OCI-LY1 (cell line): ENCODE measurements at regions not wholly inside any gene's neighbourhood (a gene's known extent, or its start where the extent isn't known, plus 50 kb on each side); places are given as distances from the start of the nearest gene placed in this dataset.

Experiments
- H2AFZ ChIP-seq: fragments of 200-600 bp; sonication (generic), shearing (Covaris generic); 2 replicates; pipeline ENCODE4 v1.6.0; 2014; ENCODE audit warnings: antibody characterized with exemption, mild to moderate bottlenecking, low read length
- H3F3A ChIP-seq: fragments of 200-600 bp; sonication (generic), shearing (Covaris generic); 2 replicates; pipeline ENCODE4 v1.6.0; 2014; ENCODE audit warnings: mild to moderate bottlenecking, antibody characterized with exemption, low read length, moderate library complexity; ENCODE audit not compliant: insufficient read depth
- H3K27ac ChIP-seq: fragments of 200-600 bp; sonication (generic); 2 replicates; pipeline ENCODE4 v1.5.1; 2014; ENCODE audit warnings: low read length, mixed run types, mild to moderate bottlenecking, low read depth; ENCODE audit not compliant: poor library complexity, severe bottlenecking
- H3K27me3 ChIP-seq: fragments of 200-600 bp; sonication (generic); 2 replicates; pipeline ENCODE4 v1.6.0; 2014; ENCODE audit warnings: antibody characterized with exemption, mild to moderate bottlenecking, low read length, moderate library complexity; ENCODE audit not compliant: insufficient read depth
- H3K36me3 ChIP-seq: fragments of 200-600 bp; sonication (generic); 2 replicates; pipeline ENCODE4 v1.6.1; 2014; ENCODE audit warnings: mild to moderate bottlenecking, antibody characterized with exemption, low read length, moderate library complexity, mixed read lengths; ENCODE audit not compliant: insufficient read depth
- H3K4me1 ChIP-seq: fragments of 200-600 bp; sonication (generic); 2 replicates; pipeline ENCODE4 v1.5.1; 2014; ENCODE audit warnings: mild to moderate bottlenecking, low read length, moderate library complexity; ENCODE audit not compliant: insufficient read depth, severe bottlenecking
- H3K4me2 ChIP-seq: fragments of 200-600 bp; sonication (generic), shearing (Covaris generic); 2 replicates; pipeline ENCODE4 v1.6.1; 2014; ENCODE audit warnings: low read length
- H3K4me3 ChIP-seq: fragments of 200-600 bp; sonication (generic); 2 replicates; pipeline ENCODE4 v1.5.1; 2014; ENCODE audit warnings: low read length, low read depth, mild to moderate bottlenecking, mixed read lengths; ENCODE audit not compliant: poor library complexity, severe bottlenecking
- H3K79me2 ChIP-seq: fragments of 200-600 bp; shearing (Covaris generic); 2 replicates; pipeline ENCODE4 v1.6.1; 2016; ENCODE audit warnings: mixed run types, low read length, mixed read lengths; ENCODE audit not compliant: insufficient read depth
- H3K9ac ChIP-seq: fragments of 200-600 bp; sonication (generic), shearing (Covaris generic); 2 replicates; pipeline ENCODE4 v1.6.1; 2014; ENCODE audit warnings: mild to moderate bottlenecking, low read length, mixed read lengths
- H3K9me2 ChIP-seq: fragments of 200-600 bp; sonication (generic), shearing (Covaris generic); 2 replicates; pipeline ENCODE4 v1.6.1; 2014; ENCODE audit warnings: low read depth, mild to moderate bottlenecking, low read length, mixed read lengths
- H3K9me3 ChIP-seq: fragments of 200-600 bp; shearing (Covaris generic); 2 replicates; pipeline ENCODE4 v1.6.1; 2014; ENCODE audit warnings: low read length, mixed read lengths
- H4K20me1 ChIP-seq: fragments of 200-600 bp; sonication (generic), shearing (Covaris generic); 2 replicates; pipeline ENCODE4 v1.6.0; 2016; ENCODE audit warnings: mild to moderate bottlenecking, low read length; ENCODE audit not compliant: insufficient read depth
- EZH2 ChIP-seq: fragments of 200-600 bp; sonication (generic), shearing (Covaris generic); IDR thresholded peaks from 2 replicates; pipeline ENCODE4 v1.8.0; 2017; ENCODE audit warnings: borderline replicate concordance, mixed run types, mild to moderate bottlenecking, antibody characterized with exemption, low read length, moderate library complexity, mixed read lengths
- TF ChIP-seq, protein P1 (sequence below): fragments of 200-600 bp; sonication (generic), shearing (Covaris generic); IDR thresholded peaks from 2 replicates; pipeline ENCODE4 v1.5.1; 2017; ENCODE audit warnings: mild to moderate bottlenecking, antibody characterized with exemption, low read length, moderate library complexity, mixed read lengths

- H3K4me3 ChIP-seq, result no peak overlapping the region
- TF ChIP-seq EZH2, result no peak
- TF ChIP-seq, protein P1, sequence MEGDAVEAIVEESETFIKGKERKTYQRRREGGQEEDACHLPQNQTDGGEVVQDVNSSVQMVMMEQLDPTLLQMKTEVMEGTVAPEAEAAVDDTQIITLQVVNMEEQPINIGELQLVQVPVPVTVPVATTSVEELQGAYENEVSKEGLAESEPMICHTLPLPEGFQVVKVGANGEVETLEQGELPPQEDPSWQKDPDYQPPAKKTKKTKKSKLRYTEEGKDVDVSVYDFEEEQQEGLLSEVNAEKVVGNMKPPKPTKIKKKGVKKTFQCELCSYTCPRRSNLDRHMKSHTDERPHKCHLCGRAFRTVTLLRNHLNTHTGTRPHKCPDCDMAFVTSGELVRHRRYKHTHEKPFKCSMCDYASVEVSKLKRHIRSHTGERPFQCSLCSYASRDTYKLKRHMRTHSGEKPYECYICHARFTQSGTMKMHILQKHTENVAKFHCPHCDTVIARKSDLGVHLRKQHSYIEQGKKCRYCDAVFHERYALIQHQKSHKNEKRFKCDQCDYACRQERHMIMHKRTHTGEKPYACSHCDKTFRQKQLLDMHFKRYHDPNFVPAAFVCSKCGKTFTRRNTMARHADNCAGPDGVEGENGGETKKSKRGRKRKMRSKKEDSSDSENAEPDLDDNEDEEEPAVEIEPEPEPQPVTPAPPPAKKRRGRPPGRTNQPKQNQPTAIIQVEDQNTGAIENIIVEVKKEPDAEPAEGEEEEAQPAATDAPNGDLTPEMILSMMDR, result no peak
- H3F3A ChIP-seq, result no peaks in the 10 kb centered on the region
- no peaks in the 10 kb centered on the region for H3K9me3 ChIP-seq
- no peak overlapping the region for H3K27ac ChIP-seq
- H3K79me2 ChIP-seq, result no peaks in the 10 kb centered on the region
- no peak overlapping the region for H3K4me2 ChIP-seq
- H3K9me2 ChIP-seq, result no peaks in the 10 kb centered on the region
- no peaks in the 10 kb centered on the region for H3K27me3 ChIP-seq
- H4K20me1 ChIP-seq, result no peaks in the 10 kb centered on the region
- H3K36me3 ChIP-seq, result no peaks in the 10 kb centered on the region
- no peak overlapping the region for H3K9ac ChIP-seq
- no peak overlapping the region for H2AFZ ChIP-seq
- H3K4me1 ChIP-seq, result no peaks in the 10 kb centered on the region
Observed at GRCh38 chr5:174355995-174356394, 310.5 kb downstream of the NSG2 start.

DNA sequence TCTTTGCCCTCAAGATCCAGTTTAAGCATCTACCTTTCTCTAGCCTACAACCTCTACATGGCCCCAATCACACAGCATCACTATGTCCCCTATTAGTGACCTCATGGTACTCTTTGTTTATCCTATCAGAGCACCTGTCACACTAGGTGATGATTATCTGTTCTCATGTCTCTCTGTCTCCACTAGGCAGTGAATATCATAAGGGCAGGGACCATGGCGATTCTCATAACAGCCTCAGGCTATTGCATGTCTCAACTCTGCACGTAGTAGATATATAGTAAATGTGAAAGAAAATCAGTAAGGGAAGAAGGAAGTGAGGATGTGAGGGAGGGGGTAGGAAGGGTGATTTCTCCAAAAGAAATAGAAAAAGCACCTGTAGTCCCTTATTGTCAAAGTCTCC, 311.0 kb downstream of the NSG2 start:
- Histone ChIP-seq H3K4me1 (no peaks in the 10 kb centered on the region), H3K79me2 (no peaks in the 10 kb centered on the region), H3K27me3 (no peaks in the 10 kb centered on the region)

GRCh38 chr5:174358276-174358675, 312.8 kb downstream of the NSG2 start:
- no peaks in the 10 kb centered on the region for H3K9me2 ChIP-seq
- H3K36me3 ChIP-seq, result no peaks in the 10 kb centered on the region
- H3K4me3 ChIP-seq, result no peak overlapping the region
- H4K20me1 ChIP-seq, result no peaks in the 10 kb centered on the region
- no peaks in the 10 kb centered on the region for H3K4me1 ChIP-seq
- TF ChIP-seq, protein P1, result no peak
- no peak for TF ChIP-seq EZH2
- H3K79me2 ChIP-seq, result no peaks in the 10 kb centered on the region
- H3F3A ChIP-seq, result no peaks in the 10 kb centered on the region
- no peak overlapping the region for H3K9ac ChIP-seq
- H3K27me3 ChIP-seq, result no peaks in the 10 kb centered on the region
- H3K4me2 ChIP-seq, result no peak overlapping the region
- no peak overlapping the region for H2AFZ ChIP-seq
- H3K9me3 ChIP-seq, result no peaks in the 10 kb centered on the region
- H3K27ac ChIP-seq, result no peak overlapping the region

More for the DNA sequence above, 311.0 kb downstream of the NSG2 start:
- Histone ChIP-seq H3K4me2 (no peak overlapping the region), H3F3A (no peaks in the 10 kb centered on the region), H3K9me3 (no peaks in the 10 kb centered on the region), H3K9ac (no peak overlapping the region), H4K20me1 (no peaks in the 10 kb centered on the region), H2AFZ (no peak overlapping the region), H3K9me2 (no peaks in the 10 kb centered on the region), H3K27ac (no peak overlapping the region), H3K4me3 (no peak overlapping the region), H3K36me3 (no peaks in the 10 kb centered on the region)
- no peak for TF ChIP-seq EZH2
- TF ChIP-seq, protein P1, result no peak
